Dermis microvascular lymphatic vessel endothelial cell (primary cell): ENCODE measurements at regions not wholly inside any gene's neighbourhood (a gene's known extent, or its start where the extent isn't known, plus 50 kb on each side); places are given as distances from the start of the nearest gene placed in this dataset.
"Not testable (repeated sequence)": the region's sequence is repeated elsewhere in the genome, so short reads cannot be mapped to it uniquely, and the experiment has no call there.

Source experiments
- DNase-seq, 2 donors: peaks; one replicate each; pipeline versions ENCODE4 v3.0.0 to v3.0.0-alpha.2; 2010; ENCODE audit warnings: low read depth in 2 of 2

DNA sequence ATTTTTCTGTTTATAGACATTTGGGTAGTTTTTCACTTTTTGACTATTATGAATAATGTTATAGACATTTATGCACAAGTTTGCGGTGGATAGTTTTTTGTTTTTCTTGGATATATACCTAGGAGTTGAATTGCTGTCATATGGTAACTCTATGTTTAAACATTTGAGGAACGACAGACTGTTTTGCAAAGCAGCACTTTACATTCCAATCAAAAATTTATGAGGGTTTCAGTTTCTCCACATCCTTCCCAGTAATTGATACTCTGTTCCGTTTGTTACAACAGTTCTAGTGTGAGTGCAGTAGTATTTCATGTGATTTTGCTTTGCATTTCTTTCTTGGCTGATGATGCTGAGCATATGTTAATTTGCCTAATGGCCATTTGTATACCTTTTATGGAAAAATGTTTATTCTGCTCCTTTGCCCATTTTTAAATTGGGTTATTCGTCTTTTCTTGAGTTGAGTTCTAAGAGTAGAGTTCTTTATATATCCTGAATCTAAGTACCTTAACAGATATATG, 617.3 kb upstream of the LRATD1 start:
- no peak for DNase-seq

DNA sequence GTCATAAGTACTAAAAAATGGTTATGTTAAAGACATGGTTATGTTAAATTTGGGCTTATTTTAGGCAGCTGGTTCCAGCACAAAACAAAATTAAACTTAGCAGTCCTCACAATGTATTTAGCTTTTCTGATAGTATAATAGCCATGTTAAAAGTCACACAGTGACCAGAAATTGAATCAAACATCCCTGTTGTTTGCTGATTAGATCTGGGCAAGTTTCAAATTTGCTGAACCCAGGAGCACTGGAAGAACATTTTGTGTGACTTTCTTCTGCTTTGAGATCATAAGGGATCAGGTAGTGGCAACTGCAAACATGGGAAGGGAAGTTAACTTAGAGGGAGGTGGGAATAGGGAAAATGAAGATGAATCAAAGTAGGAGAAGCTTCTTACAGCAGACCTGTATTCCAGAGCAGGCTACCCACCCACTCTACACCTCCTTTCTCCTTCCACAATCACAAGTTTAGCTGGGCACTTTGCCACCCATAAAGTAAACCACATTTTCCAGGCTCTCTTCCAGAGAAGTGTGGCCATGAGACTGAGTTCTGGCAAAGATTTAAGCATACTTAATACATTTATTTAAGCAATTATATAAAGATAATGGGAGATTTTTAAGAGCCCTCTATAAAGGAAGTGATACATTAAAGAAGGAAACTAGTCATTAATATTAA, 616.1 kb upstream of the LRATD1 start:
- DNase-seq = no peak

DNA sequence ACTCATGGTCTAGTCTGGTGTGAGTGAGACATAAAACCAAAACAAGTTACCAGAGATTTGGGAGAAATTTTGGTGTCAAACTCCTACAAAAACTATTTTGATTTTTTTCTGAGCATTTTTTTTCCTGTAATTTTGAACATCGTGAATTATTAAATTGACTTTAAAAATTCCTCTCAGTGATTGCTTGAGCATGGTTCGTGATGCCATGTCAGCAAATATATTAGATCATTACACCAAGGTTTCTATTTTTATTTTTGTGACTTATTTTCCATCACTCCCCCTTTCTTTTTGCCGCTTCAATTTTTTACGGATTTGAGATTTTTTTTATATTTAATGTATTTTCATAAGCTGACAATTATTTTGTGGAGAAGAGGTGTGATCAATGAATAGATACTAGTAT, 613.9 kb upstream of the LRATD1 start:
- DNase-seq = no peak

DNA sequence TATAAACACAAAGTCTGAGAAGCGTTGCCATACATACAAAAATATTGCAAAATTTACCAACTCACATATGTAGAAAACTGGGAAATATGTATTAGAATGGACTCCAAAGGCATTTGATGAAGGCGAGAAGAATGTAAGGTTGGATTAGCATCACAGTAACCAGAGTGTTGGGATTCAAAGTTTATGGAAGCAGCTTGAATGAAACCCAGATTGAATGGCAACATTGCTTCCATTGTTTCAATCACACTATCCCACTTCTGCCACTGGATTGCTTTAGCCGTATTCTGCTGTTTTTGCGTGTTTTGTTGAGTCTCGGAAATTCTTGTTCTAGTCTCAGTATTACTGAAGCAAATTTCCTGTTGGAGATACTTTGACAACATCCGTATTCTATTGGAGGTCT, 609.0 kb upstream of the LRATD1 start:
- DNase-seq = no peak

DNA sequence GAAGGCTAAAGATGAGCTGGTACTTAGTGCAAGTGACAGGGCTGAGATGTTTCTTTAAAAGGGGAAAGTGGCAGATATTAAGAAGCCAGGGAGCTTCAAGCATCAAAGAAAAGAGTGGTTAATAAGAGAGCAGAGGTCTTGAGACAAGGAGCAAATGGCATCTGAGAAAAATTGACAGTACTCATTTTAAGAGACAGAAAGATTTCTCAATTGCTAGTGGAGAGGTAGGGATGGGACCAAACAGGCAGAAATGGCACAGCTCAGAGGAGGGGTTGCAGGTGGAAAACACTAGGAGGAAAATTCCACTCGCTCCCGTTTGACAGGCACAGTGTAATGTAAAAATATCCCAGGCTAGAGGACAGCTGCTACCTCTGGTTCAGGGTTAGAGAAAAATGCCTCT, 593.4 kb upstream of the LRATD1 start:
- no peak for DNase-seq

DNA sequence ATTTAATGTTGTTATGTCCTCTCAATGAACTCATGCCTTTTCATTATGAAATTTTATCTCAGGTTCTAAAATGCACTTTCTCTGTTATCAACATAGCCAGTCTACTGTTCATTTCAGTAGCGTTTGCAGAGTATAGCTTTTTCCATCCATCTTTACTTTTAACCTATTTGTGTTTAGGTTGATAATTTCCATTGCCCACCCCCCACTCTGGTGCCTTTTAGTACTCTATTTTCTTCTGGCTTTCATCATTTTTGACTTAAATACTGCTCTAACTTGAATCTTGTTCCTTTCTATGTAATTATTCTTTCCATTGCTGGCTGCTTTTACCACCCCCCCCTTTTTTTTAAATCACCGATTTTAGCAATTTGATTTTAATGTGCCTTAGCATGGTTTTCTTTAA, 585.0 kb upstream of the LRATD1 start:
- DNase-seq = no peak

DNA sequence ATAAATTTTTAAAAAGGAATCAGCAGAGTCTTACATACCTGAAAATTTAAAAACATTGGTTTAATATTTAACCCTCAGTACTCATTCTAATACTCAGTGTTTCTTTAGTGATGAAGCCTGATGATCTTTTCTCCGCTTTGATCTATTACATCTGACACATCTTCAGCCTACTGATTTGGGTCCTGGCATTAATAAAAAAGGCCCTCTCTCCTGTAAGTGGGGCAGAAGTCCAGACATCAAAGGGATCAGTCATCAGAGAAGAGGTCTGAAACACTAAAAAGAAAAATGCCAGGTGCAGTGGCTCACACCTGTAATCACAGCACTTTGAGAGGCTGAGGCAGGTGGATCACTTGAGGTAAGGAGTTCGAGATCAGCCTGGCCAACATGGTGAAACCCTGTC, 581.1 kb upstream of the LRATD1 start:
- DNase-seq = no peak

DNA sequence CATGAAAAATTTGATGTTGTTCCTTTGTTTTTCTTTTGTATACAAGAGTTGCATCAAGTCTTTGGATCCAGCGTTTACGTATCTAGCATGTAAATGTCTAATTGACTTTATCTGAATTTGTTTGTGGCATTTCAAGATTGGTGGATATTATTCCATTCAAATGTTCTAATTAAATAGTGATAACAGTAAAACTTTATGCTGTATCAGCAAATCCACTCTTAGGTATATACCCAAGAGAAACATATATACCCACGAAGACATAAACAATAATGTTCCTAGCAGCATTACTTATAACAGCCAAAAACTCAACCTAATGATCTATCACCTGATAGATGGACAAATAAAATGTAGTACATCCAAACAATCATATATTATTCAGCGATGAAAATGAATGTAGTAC, 579.4 kb upstream of the LRATD1 start:
- DNase-seq = no peak

DNA sequence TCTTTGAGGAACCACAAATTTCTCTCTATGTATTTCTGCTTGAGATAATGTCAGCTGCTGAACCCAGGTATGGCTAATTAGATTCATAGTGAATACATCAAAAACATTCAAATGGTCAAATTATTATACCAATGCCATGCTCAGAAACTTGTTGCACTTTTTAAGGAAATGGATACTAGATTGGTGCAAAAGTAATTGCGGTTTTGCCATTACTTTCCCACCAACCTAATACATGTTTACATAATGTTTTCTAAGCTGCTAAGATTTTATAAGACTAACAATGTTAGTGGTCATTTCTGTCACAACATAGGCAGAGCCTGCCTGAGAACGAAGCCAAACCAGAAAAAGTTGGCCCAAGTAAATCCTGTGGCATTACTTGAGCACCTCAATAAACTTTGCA, 568.2 kb upstream of the LRATD1 start:
- no peak for DNase-seq

DNA sequence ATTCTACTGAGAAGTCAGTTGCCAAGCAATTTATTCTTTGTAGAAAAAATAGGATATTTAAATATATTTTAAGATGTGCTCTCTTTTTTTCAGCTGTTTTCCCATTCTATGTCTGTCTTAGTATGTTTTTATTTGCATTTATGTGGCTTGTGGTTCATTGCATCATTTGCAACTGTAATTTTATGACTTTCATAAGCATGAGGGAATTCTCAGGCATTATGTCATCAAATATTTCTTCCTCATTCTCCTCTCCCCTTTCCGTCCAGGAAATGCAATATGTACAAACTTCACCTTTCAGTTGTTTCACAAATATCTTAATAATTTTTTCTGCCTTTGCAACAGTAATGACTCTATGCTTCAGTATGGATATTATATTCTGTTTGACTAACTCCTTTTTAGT, 560.2 kb upstream of the LRATD1 start:
- DNase-seq = no peak

DNA sequence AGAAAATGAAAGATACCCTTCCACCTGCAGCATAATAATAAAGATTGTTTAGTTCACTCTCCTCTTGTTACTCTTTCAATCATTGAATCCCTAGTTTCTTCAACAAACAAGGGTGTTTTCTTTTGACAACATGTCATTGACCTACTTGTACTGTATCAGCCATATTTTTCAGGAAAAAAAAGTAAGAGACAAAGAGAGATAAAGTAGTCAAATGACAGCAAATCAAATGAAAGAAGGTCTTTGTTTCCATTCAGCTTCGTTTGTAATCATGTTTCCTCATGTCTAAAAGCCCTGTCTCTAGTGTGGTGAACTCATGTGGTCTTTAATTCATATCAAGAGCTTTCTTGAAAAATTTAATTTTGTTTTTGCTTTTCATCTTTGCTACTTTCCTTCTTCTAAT, 557.8 kb upstream of the LRATD1 start:
- DNase-seq = no peak

DNA sequence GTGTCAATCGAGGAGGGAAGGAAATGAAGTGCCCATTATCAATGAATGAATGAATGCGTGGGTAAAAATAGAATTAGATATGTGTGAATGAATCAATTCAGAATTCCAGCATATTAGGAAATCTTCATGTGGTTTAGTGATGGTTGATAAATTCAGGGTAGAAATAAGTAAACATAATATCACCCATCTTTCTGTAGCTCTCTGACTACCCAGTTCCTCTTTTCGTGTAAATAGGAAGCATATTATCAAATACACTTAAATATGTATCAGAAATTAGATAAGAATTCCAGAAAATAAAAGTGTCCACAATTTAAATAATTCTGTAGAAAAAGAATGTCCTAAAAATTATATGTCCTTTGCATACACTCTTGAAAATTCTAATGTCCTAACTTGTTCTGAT, 552.9 kb upstream of the LRATD1 start:
- no peak for DNase-seq

DNA sequence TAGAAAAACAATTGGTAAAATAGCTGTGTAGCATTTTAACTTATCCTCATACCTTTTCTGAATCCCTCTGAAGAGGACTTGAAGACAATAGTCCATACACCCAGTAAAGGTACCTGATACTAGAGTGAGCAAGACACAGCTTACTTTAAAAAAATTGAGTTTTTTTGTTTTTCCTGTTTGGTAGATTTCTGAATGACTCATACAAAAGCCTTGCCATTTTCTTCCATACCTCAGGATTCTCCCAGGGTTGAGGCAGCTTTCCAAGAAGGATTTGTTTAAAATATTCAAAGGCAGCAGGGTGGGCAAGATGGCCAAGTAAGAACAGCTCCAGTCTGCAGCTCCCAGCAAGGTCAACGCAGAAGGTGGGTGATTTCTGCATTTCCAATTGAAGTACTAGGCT, 551.0 kb upstream of the LRATD1 start:
- no peak for DNase-seq

DNA sequence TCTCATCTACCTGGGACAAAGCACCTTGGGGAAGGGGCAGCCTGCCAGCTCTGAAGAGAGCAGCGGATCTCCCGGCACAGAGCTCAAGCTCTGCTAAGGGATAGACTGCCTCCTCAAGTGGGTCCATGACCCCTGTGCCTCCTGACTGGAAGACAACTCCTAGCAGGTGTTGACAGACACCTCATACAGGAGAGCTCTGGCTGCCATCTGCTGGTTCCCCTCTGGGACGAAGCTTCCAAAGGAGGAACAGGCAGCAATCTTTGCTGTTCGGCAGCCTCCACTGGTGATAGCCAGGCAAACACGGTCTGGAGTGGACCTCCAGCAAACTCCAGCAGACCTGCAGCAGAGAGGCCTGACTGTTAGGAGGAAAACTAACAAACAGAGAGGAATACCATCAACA, 549.9 kb upstream of the LRATD1 start:
- DNase-seq = no peak

DNA sequence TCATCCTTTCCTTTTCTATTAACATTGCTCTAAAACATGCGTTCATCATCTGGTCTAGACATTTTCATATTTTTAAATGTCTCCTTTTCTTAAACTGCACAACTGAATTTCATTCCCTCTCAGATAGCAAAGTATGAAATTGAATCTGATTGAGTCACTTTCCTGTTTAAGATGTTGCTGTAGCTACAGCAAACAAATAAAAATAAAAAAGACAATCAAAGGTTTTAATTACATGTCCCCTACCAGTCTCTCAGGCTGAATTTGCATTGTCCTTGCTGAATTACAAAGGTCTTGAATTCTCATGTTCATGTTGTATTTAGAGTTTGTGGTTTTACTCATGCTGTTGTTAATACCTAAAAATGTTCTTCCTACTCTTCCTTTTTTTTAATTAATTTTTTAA, 537.9 kb upstream of the LRATD1 start:
- no peak for DNase-seq

DNA sequence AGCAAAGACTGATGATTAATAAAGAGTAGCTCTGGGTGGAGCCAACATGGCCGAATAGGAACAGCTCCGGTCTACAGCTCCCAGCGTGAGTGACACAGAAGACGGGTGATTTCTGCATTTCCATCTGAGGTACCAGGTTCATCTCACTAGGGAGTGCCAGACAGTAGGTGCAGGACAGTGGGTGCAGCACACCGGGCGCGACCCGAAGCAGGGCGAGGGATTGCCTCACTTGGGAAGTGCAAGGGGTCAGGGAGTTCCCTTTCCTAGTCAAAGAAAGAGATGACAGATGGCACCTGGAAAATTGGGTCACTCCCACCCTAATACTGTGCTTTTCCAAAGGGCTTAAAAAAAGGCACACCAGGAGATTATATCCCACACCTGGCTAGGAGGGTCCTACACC, 533.4 kb upstream of the LRATD1 start:
- not testable (repeated sequence) for DNase-seq

DNA sequence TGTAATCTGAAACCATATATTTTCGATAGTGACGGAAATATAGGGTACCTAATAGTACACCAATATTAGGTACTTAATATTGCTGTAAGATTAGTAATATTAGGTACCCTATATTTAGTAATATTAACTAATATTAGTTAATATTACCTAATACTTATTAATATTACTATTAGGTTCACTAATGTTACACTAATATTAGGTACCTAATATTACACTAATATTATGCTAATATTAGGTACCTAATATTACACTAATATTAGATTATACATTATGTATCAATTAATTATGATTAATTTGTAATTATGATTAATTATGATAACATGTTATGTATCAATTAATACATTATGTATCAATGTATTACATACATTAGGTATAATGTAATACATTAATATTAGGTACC, 518.2 kb upstream of the LRATD1 start:
- no peak for DNase-seq

DNA sequence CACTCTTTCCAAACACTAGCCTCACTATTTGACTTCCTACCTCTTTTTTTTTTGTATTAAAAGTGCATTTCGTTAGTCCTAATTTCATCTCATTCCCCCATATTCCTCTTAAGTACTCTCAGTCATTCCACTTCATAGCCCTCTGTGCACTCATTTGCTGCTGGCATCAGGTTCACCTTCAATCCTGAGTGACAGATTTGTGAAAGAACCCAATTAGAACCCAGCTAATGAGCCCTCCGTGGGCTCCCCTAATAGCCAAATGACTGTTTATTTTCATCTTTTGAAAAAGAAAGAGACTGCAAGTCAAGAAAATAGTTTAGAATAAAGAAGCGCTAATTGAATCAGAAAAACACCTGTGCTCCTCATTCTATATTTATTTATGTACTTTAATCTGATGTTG, 512.1 kb upstream of the LRATD1 start:
- DNase-seq = no peak

DNA sequence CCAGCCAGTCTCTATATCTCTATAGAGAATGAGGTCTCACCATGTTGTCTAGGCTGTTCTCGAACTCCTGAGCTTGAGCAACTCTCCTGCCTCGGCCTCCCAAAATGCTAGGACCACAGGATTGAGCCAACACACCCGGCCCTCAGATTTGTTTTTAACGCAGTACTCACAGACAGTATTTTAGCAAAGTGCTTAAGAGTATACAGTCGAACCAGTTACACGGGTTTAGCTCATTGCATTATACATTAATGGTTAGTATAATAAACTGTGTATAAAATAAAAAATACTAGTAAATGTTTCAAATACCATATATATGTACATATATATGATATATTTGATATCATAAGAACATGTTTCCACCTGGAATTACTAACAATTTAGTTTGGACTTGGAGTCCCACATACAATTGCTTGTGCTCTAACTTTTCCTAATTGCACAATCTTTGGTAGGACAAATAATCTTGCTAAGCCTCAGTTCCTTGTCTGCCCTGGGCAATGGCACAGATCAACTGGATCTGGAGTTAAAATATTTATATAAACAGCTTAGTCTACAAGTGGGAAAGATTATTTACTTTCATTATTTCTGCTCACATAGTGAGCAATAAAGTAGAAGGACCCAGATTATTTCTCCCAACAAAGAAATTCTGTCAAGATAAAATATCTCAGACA, 508.9 kb upstream of the LRATD1 start:
- DNase-seq = no peak

DNA sequence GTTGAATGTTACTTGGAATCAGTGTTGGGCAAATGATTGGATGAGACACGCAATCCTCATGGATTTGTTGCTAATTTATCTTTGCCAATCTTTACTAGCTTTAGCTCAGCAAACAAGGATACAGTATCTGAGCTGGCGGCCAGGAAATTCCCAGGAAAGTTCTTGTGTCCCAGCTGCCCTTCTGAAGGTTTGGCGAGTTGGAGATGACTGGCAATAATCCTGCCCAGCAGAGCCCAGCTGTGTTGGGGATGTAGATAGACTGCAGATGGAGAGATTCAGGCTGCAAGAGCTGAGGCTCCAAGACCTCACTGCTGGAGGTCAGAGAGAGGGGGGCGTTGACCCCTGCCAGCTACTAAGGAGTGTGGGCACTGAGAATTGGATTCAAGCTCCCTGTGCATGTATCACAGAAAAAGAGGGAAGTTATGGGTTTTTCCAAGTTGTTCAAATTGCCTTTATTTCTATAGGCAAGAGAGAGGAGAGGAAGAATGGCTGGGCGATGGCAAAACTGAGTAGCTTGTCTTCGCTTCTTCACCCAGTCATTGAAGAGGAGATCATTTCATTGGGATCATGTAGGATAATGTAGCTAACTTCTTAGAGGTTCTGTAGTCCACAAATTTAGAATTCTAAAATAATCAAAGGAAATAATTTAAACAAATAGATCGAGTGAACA, 506.8 kb upstream of the LRATD1 start:
- DNase-seq = no peak

DNA sequence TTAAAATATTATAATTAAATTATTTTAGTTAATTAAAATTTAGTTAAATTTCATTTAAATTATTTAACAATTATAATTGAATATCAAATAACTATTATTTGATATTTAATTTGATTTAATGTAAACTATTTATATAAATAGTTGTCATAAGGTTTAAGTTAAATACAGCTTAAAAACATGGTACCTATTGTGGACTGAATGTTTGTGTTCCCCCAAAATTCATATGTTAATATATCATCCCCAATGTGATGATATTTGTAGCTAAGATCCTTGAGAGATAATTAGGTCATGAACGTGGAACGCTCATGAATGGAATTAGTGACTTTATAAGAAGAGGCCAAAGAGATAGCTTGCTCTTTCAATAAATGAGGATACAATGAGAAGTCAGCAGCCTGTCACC, 505.7 kb upstream of the LRATD1 start:
- DNase-seq = no peak

DNA sequence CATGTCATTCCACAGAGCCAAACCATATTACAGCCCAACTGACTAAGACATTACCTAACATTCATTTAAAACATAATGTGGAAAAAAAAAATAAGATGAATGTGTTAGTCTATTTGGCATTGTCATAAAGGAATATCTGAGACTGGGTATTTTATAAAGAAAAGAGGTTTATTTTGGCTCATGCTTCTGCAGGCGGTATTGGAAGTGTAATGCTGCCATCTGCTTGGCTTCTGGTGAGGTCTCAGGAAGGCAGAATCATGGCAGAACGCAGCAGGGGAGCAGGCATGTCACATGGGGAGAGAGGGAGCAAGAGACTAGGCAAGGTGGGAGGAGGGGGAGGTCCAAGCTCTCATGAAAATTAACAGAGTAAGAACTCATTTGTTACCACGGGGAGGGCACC, 504.8 kb upstream of the LRATD1 start:
- DNase-seq = no peak

DNA sequence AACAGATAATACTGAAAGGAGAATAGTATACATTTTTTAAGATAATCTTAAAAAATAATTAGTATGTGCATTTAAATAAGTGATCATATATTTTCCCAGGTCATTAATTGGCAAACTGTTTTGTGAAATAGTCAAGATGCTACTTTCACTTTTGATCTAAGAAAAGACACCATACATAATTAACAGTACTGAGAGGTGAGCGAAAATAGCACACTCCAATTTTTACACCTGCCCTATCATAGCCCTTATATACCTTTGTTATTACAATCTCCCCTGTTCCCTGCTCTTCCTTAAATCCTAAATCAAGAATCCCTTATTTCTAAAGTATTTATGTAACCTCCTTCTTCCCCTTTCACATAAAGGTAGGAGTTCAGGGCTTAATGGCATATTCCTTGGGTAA, 500.1 kb upstream of the LRATD1 start:
- DNase-seq = no peak
